NCI-H524 (cell line): ENCODE measurements at regions not wholly inside any gene's neighbourhood (a gene's known extent, or its start where the extent isn't known, plus 50 kb on each side); places are given as distances from the start of the nearest gene placed in this dataset.

Experiments used
- DNase-seq, 2 experiments: peaks; one replicate each; lab custom pipeline; 2025; lab: John Stamatoyannopoulos, UW

- DNase-seq, result no peak
These were observed 51.6 kb upstream of the DYNLRB2 start for GRCh38 chr16:80489173-80489572.

GRCh38 chr16:80488167-80488566 lies 52.6 kb upstream of the DYNLRB2 start:
- no peak for DNase-seq

- no peak for DNase-seq
These were observed 60.1 kb upstream of the DYNLRB2 start for GRCh38 chr16:80480664-80481063.

GRCh38 chr16:80477838-80478237 lies 63.0 kb upstream of the DYNLRB2 start:
- no peak for DNase-seq

GRCh38 chr16:80468029-80468428 lies 72.8 kb upstream of the DYNLRB2 start:
- DNase-seq, result no peak

GRCh38 chr16:80466024-80466987 lies 74.5 kb upstream of the DYNLRB2 start:
- DNase-seq, result peak; percentile 35 to 70

- no peak for DNase-seq
These were observed 76.9 kb upstream of the DYNLRB2 start for GRCh38 chr16:80463751-80464495.

GRCh38 chr16:80463326-80463725 lies 77.5 kb upstream of the DYNLRB2 start:
- DNase-seq, result no peak

GRCh38 chr16:80462917-80463316 lies 77.9 kb upstream of the DYNLRB2 start:
- DNase-seq, result no peak

GRCh38 chr16:80460988-80461387 lies 79.8 kb upstream of the DYNLRB2 start:
- DNase-seq, result no peak

- DNase-seq, result no peak
These were observed 80.8 kb upstream of the DYNLRB2 start for GRCh38 chr16:80459966-80460365.

- no peak for DNase-seq
These were observed 81.4 kb upstream of the DYNLRB2 start for GRCh38 chr16:80459331-80459777.

- DNase-seq, result no peak
These were observed 82.9 kb upstream of the DYNLRB2 start for GRCh38 chr16:80457871-80458270.

GRCh38 chr16:80454802-80455201 lies 86.0 kb upstream of the DYNLRB2 start:
- no peak for DNase-seq

GRCh38 chr16:80449392-80449791 lies 91.4 kb upstream of the DYNLRB2 start:
- DNase-seq, result no peak

- DNase-seq, result no peak
These were observed 93.6 kb upstream of the DYNLRB2 start for GRCh38 chr16:80447241-80447640.

GRCh38 chr16:80442779-80443178 lies 98.0 kb upstream of the DYNLRB2 start:
- DNase-seq, result no peak

GRCh38 chr16:80441935-80442334 lies 98.9 kb upstream of the DYNLRB2 start:
- no peak for DNase-seq

GRCh38 chr16:80440667-80441066 lies 100.1 kb upstream of the DYNLRB2 start:
- no peak for DNase-seq

- DNase-seq, result no peak
These were observed 103.1 kb upstream of the DYNLRB2 start for GRCh38 chr16:80437707-80438106.

GRCh38 chr16:80436510-80436909 lies 104.3 kb upstream of the DYNLRB2 start:
- no peak for DNase-seq

- no peak for DNase-seq
These were observed 107.2 kb upstream of the DYNLRB2 start for GRCh38 chr16:80433623-80434022.

- no peak for DNase-seq
These were observed 113.0 kb upstream of the DYNLRB2 start for GRCh38 chr16:80427795-80428194.
